TTC549 (cell line): ENCODE measurements at regions not wholly inside any gene's neighbourhood (a gene's known extent, or its start where the extent isn't known, plus 50 kb on each side); places are given as distances from the start of the nearest gene placed in this dataset.
"Not testable (repeated sequence)": the region's sequence is repeated elsewhere in the genome, so short reads cannot be mapped to it uniquely, and the experiment has no call there.

ENCODE experiments used
- FAIRE-seq: peaks from 2 replicates; lab custom pipeline; 2012; peaks lifted over from hg19 to GRCh38; lab: Jason Lieb, UNC

DNA sequence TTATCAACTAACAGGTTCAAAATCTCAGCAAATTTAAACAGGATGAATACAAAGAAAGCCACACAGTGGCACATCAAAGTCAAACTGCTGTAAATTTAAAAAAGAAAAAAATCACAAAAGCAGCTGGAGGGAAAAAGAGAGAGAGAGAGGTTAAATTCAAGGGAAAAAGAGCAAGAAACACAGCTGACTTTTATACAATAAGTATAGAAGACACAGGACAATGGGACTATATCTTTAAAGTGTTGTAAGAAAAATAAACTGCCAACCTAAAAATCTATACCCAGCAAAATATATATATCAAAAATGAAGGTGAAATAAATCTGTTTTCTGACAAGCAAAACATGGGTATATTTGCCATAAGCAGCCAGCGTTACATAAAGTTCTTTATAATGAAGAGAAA, 261.5 kb downstream of the TLE1 start:
- no peak for FAIRE-seq

DNA sequence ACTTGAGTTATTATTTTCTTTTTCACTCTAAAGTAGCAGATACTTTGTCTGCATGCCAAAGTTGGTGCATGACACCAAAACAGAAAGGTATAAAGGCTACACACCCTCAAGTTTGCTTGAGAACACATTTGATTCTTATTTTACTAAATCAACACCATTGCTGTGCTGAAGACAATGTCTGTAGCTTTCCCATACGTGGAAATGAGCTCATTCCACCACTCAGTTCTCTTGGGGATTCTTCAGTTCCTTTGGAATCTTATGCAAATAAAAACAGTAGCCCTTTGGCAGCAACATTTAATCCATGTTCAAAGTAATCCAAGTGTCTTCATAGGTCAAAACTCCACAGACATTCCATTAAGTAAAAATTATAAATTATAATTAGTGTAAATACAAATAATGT, 264.9 kb downstream of the TLE1 start:
- no peak for FAIRE-seq

DNA sequence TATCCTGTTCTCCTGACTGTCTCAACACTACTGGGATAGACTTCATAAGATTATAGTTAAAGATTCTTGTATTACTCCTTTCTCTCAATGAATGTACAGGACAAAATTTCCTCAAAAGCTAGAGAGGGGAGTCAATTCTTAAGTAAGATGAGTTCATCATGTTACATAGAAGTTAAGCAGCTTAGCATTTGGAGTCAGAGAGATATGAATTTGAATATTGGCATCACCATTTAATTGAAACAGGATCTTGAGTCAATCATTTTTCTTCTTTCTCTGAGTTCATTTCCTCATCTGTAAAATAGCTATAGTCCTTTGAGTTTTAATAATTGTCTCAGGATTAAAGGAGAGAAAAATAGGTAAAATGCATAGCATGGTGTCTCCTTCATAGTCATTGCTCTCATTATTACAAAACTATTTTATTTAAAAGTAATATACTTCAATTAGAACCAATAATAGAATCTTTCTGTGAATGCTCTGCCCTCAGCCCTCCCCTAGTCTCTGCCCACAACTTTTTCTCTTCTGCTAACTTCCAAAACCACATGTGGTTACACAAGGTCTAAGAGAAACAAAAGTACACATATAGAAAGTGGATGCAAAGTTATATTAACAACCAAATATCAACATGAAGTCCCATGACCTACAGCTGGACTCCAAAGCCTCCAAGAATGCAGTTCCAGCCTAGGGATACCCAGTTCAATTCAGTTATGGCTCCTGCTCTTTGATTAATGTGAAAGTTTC, 265.6 kb downstream of the TLE1 start:
- FAIRE-seq, result no peak

DNA sequence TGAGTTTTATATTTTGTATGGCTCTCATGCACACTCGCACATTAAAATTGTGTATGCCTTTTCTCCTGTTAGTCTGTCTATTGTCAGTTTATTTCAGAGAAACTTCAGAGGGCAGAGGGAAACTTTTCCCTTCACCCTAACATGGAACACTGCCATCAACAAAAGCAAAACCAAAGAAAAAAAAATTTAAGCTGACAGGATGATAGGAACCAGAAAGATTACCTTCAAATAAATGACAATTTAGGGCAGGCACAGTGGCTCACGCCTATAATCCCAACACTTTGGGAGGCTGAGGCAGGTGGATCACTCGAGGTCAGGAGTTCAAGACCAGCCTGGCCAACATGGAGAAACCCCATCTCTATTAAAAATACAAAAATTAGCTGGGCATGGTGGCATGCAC, 268.3 kb downstream of the TLE1 start:
- not testable (repeated sequence) for FAIRE-seq

DNA sequence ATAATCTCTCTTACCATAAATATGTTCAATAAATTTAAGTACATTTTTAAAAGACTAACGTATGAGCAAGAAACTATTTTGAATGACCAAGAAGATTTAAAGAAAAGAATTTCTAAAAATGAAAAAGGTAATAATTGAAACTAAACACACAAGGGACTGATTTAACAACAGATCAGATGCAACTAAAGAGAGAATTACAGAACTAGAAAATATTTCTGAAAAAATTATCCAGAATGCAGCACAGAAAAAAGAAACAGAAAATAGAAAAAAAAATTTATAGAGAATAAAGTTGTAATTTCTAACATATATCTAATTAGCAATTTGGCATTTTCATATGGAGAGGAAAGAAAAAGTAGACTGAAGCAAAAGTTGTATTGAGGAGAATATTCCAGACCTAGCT, 269.3 kb downstream of the TLE1 start:
- no peak for FAIRE-seq

DNA sequence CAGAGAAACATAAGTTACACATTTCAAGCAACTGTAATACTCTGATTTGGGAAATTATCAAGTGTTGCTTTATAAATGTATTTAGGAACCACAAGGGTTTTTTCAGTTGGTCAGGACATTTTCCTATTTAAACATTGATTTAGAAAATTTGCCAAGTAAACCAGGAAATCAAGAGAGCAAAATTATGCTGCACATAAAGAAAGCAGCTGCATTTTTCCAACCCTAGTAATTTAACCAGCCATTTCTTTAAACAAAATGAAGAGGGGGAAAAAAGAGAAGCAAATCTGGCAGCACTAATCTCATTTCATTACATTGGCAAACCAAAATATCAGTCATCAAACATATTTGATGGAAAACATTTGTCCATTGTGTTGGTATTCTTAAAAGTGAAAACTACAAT, 271.4 kb downstream of the TLE1 start:
- no peak for FAIRE-seq

DNA sequence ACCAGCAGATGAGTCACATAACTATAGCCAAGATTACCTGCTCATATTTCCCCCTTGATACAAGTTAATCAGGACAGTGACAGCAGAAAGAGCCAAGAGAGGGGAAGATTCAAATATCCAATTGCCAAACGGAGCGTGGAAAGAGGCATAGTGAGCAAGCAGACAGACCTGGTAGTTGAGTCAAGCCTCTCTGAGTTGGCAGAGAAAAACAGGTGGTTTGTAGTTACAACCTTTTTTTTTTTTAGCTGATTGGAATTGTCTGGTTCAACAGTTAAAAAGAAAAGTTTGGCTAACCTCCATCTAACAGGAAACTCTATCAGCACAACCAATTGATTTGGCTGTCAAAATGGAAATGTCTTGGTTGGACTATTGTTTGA, 272.1 kb downstream of the TLE1 start:
- FAIRE-seq, result no peak

DNA sequence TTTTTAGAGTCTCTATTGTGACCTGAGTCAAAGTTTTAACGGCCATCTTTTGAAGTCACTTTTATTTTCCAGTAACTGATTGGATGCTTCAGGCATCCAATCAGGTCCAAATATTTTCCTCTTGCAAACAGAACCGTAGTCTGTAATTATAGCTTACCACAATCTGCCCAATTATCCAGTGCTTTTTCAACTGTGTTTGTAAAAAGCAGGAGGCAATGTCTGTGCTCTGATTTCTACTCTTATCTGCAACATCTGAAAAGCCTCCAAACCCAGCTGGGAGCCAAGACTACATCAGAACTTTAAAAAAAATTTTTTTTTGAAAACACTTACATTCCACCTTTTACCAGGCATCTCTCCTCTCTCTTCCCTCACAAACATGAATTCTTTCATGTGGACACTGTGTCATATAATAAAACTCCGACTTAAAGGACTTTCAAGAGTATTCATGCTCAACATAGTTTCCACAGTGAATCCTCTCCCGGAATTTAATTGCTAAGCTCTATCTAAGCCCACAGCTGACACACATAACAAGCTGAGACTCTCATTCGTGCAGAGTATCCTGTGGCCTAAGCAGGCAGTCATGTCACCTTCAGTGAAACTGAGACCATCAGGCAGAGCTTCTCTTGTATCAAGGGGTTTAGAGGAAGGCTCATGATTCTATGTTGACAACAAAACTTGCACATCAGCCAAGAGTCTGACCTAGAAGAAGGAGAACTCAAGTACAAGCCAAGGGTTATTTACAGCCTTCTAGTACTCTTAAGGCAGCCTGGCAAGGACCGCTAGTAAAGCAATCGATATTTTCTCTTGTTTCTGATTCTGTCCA, 272.7 kb downstream of the TLE1 start:
- no peak for FAIRE-seq

DNA sequence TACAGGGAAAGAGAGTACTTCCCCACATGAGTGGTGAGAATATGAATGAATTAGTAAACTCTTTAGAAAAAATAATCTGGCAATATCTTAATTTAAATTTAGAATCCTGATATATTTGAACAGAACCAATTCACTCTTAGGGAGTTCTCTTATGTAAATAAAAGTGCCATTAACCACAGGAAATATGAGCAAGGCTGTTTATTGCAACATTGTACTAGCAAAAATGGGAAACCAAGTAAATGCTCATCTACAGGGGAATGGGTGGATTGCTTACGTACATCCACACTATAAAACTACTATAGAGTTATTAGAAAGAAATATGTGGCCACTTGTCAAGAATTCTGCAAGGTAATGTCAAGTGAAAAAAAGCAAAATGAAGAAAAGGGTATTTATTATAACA, 274.5 kb downstream of the TLE1 start:
- no peak for FAIRE-seq

DNA sequence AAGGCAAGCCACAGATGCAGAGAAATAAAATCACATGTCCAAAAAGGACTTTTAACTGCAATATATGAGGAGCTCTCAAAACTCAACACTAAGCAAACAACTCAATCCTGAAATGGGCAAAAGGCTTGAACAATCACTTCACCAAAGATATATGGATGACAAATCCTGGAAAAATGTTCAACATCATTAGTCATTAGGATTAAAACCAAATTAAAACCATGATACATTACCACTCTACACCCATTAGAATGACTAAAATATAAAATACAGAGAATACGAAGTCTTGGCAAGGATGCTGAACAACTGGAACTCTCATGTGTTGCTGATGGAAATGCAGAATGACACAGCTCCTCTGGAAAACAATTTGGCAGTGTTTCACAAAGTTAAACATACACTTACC, 277.4 kb downstream of the TLE1 start:
- FAIRE-seq, result no peak

DNA sequence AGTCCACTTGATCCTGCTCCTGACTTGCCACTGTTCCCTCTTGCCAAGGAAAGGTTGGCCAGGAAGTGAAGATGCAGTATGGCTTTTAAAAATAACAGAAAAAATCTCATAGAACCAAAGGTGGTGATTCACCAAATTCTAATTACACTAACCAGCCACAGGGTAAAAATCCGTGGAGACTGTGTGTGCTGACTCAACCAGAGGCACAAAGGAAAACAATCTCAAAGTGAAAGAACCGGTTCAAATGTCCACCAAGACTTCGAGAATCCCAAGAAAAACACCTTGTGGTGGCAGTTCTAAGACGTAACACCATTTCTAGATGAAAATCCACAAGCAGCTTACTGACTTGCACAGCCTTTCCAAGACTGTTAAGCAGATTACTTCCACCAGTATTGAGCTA, 279.1 kb downstream of the TLE1 start:
- FAIRE-seq, result no peak

DNA sequence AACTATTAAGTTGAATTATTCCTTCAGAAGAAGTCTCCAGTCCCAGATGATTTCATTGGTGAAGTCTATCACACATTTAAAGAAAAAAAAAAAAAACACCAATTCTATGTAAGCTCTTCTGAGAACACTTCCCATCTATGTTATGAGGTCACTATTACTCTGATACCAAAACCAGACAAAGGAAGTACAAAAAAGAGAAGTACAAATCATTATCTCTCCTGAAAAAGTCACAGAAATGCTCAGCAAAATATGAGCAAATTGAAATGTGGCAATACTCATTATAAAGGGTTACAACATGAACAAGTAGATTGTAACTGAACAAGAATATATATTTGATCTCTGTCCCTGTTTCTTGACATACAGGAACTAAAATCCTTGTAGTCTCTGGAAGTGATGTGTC, 280.4 kb downstream of the TLE1 start:
- no peak for FAIRE-seq

DNA sequence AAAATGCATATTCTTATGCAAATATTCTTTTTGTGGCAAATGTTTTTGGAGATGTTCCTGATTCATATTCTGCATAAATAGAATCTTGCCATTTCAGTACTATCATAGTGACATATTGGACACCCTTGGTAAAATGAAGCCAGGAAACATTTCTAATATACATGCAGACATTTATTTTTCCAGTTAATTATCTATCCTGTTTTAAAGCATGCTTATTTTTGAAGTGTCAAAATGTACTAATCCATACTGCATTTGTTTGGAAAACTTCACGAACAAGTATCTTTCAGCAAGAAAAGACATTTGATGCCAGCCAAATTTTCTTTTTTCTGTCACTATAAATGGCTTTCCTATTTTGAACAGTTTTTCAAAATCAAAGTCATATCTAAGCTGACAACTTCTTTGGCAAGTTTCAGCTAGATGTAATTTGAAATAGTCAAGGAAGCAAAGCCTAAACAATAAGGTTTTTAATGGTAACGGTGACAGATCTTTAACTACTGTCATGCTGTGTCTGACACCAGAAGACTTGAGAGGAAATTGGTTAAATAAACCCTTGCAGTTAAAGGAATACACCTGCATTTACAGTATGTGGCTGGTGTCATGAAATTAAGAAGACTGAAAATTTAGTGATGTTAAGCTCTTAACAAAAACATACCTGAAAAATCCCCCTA, 284.3 kb downstream of the TLE1 start:
- FAIRE-seq, result no peak

DNA sequence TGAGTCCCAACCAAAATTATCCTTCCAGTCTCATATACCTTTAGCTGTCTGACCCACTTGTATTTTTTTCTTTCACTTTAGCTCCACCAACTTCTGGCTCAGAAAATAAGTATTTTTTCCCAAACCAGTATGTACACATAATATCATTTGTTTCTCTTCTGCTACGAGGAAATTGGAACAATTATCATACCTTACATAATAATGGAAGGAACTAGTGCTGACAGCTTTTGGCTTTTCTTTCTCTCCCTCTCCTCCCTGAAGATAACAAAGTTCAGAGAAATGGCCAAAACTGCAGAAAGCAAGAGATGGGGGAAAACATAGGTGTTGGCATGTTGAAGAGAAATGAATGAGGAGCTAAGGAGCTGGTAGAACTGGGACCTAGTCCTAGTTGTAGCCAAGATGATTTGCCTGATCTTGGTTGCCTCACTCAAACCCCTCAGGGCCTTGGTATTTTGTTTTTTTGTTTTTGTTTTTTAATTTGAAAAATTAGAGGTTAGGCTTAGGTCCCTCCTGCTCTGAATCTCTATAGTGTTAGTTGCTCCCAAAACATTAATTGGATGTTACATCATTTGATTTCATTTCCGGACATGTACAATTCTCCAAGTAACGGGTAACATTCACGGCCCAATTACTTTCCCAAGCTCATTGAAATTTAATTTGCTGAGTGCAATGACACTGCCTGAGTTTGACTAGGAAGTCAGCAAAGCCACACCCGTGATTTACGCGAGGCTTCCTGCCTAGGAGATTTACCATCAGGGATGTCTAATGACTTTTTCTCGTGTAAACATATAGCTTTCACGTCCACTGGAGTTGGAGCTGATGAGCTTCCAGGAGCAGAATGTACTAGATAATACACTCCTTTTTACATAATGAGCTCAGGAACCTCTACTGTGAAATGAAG, 291.6 kb downstream of the TLE1 start:
- no peak for FAIRE-seq

DNA sequence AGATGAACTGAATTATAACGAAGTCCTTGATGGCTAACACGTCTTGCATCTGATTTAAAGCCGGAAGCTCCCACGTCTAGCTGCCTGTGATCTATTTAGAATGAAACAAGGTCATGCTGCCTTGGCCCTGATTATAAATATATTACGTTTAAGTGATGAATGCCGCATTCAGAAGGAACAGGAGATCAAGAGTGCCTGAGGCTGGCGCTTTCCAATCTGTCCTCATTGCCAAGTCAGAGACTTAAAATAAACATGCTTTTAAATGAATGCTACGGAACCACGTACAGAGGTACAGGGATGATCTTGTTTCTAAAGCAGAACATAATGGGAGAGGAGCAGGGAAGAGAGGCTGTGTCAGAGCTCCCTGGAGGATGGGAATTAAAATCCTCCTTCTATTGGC, 292.8 kb downstream of the TLE1 start:
- FAIRE-seq, result no peak

DNA sequence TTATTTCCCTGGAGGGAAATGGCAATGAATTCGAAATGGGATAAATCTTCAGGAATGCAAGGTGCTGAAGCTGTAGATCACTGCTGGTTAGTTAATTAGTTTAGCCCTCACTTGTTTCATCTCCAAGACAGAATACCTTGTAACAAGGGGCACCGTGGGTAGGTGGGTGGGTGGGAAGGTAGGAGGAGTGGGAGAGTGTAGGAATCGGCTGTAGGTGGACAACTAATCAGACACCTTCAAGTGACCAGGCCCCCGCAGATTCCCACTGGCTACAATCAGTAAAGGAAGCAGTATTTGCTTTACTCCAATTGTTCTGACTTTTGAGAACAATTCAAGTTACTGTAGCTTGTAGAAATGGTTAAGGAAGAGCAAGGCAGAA, 293.7 kb downstream of the TLE1 start:
- no peak for FAIRE-seq

DNA sequence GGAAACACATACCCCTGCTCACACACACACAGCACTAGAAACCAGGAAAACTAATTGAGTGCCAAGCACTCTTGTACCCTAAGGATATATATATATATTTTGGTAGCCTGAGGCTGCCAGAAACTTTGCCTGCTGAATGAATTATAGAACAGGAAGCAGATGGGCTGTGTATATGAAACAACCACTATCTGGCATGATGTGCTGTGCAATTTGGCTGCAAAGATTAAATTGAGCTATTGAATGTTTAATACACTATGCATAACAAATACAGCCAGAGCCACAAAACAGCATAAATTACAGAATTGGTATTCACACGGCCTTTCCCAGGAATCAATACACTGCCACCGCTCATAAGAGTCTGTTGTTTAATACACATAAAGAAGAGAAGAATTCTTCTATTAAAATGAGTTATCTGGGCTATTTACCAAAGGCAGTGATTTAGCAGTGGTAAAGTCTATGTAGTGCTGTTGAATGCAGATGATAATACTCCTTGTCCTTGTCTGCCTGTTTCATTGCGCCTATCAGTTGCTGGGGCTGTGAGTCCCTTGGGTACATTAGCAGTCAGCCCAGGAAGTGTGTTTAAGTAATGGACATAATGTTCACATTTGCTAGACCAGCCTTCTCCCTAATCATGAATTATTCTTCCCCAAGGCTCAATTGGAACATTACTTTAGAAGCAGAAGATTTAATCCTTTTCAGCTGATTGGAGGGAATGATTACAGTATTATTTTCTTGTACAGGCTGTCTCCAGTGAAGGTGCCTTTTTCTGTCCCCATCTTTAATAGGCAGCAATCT, 294.3 kb downstream of the TLE1 start:
- FAIRE-seq, result no peak

DNA sequence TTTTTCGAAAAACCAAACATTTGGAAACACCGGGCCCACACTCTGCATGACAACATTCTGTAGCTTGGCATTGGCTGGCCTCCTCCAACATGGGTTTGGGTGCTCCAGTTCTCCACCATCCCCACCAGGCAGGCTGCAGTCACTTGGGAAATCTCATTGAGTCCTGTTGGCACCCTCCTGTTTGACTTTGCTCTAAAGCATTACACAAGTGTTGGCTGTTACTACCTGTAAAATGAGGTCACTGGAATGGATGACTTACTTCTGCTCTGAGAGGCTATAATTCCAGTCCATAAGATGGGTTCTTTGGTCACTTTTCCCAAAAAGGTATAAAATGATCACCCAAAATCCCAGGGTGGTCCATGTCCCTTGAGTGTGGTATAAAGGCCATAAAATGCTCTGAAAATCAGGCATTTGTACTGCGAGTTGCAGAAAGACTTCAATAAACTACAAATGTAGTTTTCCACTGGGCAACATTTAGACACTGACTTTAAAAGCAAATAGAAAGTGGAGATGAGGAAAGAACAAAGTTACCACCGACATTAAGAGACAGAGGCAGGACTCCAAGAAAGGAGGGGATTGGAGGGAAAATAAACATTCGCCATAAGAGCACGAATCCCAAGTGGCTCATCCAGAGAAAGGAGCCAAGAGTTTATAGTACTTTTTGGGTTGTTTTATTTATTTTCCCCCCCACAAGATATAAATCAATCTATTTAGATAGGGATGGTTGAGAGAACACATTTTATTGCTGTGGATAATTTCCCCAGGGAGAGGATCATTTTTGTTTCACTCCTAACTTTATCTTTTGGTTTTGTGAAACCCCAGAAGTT, 295.1 kb downstream of the TLE1 start:
- FAIRE-seq, result no peak

DNA sequence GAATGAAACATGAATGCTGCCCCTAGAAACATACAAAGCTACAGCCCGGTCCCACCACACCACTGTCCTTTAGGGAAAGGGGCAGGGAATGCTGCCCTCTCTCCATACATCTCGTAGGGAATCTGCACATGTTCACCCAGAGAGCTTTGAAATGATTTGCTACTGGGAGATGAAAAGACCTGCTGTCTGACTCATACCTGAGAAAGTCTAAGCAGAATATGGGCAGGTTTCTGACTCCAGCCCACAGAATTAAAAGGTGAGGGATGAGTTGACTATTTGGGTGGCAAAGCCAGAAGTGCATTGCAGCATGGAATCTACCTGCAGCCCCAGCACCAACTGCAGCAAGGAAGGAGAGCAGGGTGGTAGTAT, 297.9 kb downstream of the TLE1 start:
- no peak for FAIRE-seq

DNA sequence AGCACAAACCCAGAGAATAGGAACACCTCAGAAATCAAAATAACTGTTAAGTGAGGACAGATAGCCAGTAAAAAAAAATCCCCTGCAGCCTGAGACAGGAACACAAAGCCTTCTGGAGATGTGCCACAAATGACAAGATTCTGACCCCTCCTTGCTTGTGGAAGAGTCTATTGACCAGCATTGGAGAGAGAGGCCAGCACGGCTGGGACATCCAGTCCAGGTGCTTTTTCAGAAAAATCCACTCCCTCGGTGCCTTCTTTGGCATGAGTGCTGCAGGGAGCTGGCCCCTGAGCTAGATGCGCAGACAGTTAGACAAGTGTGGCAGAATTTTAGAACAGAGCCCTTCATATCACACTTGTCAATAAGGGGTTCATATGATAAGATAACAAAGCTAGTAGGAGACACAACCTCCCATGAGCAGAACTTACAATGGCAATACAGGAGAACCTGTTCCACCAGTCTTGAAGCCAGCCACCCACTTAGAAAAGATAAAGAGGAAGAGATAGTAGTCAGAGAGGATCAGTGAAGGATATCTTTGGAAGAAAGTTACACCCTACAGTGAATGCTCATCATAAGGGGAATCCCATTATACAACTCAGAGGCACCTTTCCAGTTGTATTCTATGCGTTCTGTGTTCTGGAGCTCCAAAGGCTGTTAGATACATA, 298.4 kb downstream of the TLE1 start:
- no peak for FAIRE-seq
